Renal pelvis (tissue), 1 donor: ENCODE measurements at regions not wholly inside any gene's neighbourhood (a gene's known extent, or its start where the extent isn't known, plus 50 kb on each side); places are given as distances from the start of the nearest gene placed in this dataset.
A peak's percentile ranks its signal among the peaks of the same experiment; 100 is the strongest.

ENCODE experiments used
- DNase-seq: peaks from one replicate; pipeline ENCODE4 v3.0.0-alpha.2; 2013

GRCh38 chr1:60589046-60589748, 493.2 kb upstream of the NFIA start:
- DNase-seq: no peak

- no peak for DNase-seq
These were observed 498.0 kb upstream of the NFIA start for GRCh38 chr1:60584371-60584770.

- no peak for DNase-seq
These were observed 498.7 kb upstream of the NFIA start for GRCh38 chr1:60583696-60584095.

- no peak for DNase-seq
These were observed 500.7 kb upstream of the NFIA start for GRCh38 chr1:60581455-60582220.

GRCh38 chr1:60577029-60577428, 503.5 kb upstream of the C1orf87 start:
- no peak for DNase-seq

GRCh38 chr1:60575326-60575977, 501.9 kb upstream of the C1orf87 start:
- no peak for DNase-seq

- DNase-seq: no peak
These were observed 500.3 kb upstream of the C1orf87 start for GRCh38 chr1:60573726-60574409.

- no peak for DNase-seq
These were observed 499.6 kb upstream of the C1orf87 start for GRCh38 chr1:60573121-60573520.

GRCh38 chr1:60572378-60572777, 498.8 kb upstream of the C1orf87 start:
- DNase-seq: no peak

GRCh38 chr1:60571811-60572210, 498.2 kb upstream of the C1orf87 start:
- DNase-seq: no peak

GRCh38 chr1:60569189-60569588, 495.6 kb upstream of the C1orf87 start:
- no peak for DNase-seq

- DNase-seq: no peak
These were observed 493.7 kb upstream of the C1orf87 start for GRCh38 chr1:60567256-60567655.

GRCh38 chr1:60564916-60565750, 491.6 kb upstream of the C1orf87 start:
- no peak for DNase-seq

- no peak for DNase-seq
These were observed 490.4 kb upstream of the C1orf87 start for GRCh38 chr1:60563777-60564535.

- DNase-seq: no peak
These were observed 489.2 kb upstream of the C1orf87 start for GRCh38 chr1:60562740-60563139.

- DNase-seq: no peak
These were observed 487.1 kb upstream of the C1orf87 start for GRCh38 chr1:60560701-60561100.

- no peak for DNase-seq
These were observed 484.7 kb upstream of the C1orf87 start for GRCh38 chr1:60558236-60558635.

- DNase-seq: no peak
These were observed 480.2 kb upstream of the C1orf87 start for GRCh38 chr1:60553730-60554129.

GRCh38 chr1:60547821-60548220, 474.3 kb upstream of the C1orf87 start:
- DNase-seq: no peak

GRCh38 chr1:60541831-60542532, 468.4 kb upstream of the C1orf87 start:
- DNase-seq: peak; percentile 17
